Gastrocnemius medialis (tissue), 4 donors: ENCODE measurements at regions not wholly inside any gene's neighbourhood (a gene's known extent, or its start where the extent isn't known, plus 50 kb on each side); places are given as distances from the start of the nearest gene placed in this dataset.

Experiments used
- ATAC-seq, 2 donors: fragments of 150-250 bp; one replicate each; pipeline ENCODE4 v1.9.1; 2016
- DNase-seq, 2 donors: peaks; one replicate each; pipeline ENCODE4 v3.0.0-alpha.2; 2019
- H3K27ac ChIP-seq, 4 donors: fragments of 200-600 bp; sonication (generic); 1 replicate in 1 of 4; 2 replicates in 3 of 4; pipeline ENCODE4 v1.5.1; 2016 to 2018; ENCODE audit warnings: mild to moderate bottlenecking in 2 of 4, moderate library complexity in 1 of 4
- H3K27me3 ChIP-seq, 3 donors: fragments of 200-600 bp; sonication (generic) in 2 of 3; 1 replicate in 1 of 3; 2 replicates in 2 of 3; pipeline versions ENCODE4 v1.5.1 to v1.6.0; 2016 to 2019; ENCODE audit warnings: mild to moderate bottlenecking in 1 of 3, moderate library complexity in 1 of 3
- H3K36me3 ChIP-seq, 2 donors: fragments of 200-600 bp; sonication (generic) in 1 of 2; one replicate each; pipeline ENCODE4 v1.5.1; 2017 to 2018
- H3K4me1 ChIP-seq, 2 donors: fragments of 200-600 bp; sonication (generic) in 1 of 2; one replicate each; pipeline ENCODE4 v1.5.1; 2016 to 2017; ENCODE audit warnings: mild to moderate bottlenecking in 2 of 2
- H3K4me3 ChIP-seq, 4 donors: fragments of 200-600 bp; sonication (generic) in 3 of 4; 1 replicate in 1 of 4; 2 replicates in 3 of 4; pipeline ENCODE4 v1.5.1; 2016 to 2019; ENCODE audit warnings: mild to moderate bottlenecking in 2 of 4
- H3K9me3 ChIP-seq, 3 donors: fragments of 200-600 bp; sonication (generic) in 2 of 3; 1 replicate in 1 of 3; 2 replicates in 2 of 3; pipeline ENCODE4 v1.5.1; 2016 to 2019
- CTCF ChIP-seq, 5 experiments: fragments of 450-650 bp in 3 of 5; fragments of 200-600 bp in 2 of 5; sonication (generic) in 2 of 5; IDR thresholded peaks in 4 of 5; conservative IDR thresholded peaks in 1 of 5; 1 replicate in 4 of 5; 2 replicates in 1 of 5; pipeline ENCODE4 v1.5.1; 2016 to 2019; ENCODE audit warnings: antibody characterized with exemption in 5 of 5, mild to moderate bottlenecking in 3 of 5, moderate library complexity in 3 of 5
- POLR2A ChIP-seq, 2 donors: fragments of 450-650 bp; IDR thresholded peaks; one replicate each; pipeline ENCODE4 v1.6.1; 2017; ENCODE audit warnings: antibody characterized with exemption in 2 of 2, mild to moderate bottlenecking in 2 of 2, moderate library complexity in 2 of 2
- in situ Hi-C, 4 donors: fragments of 200-750 bp; cut with MboI; loops; one replicate each; pipeline versions ENCODE4 v1.15.0 to v1.8.0; 2017; ENCODE audit warnings: low sequenced_read_pairs in 4 of 4
- intact Hi-C: fragments of 100-400 bp; cut with DNase I; formaldehyde crosslinking; loops from one replicate; pipeline ENCODE4 v1.15.1; 2023; ENCODE audit warnings: low total_unique reads

DNA sequence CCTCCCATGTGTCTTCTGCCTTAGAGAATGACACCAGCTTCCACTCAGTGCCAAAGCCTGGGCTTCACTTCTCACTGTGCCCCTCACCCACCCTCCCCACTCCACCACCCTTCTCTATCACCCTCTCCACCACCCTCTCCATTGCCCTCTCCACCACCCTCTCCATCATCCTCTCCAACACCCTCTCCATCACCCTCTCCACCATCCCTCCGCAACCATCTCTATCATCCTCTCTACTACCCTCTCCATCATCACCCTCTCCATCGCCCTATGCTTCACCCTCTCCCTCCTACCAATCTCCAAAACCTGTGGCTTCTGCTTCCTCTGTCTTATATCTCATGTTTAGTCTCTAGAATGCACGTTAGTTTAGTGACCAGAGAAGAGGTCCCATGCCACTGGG is 91.0 kb upstream of the TMEM72 start:
- Histone ChIP-seq H3K9me3 (no peaks in the 10 kb centered on the region), H3K36me3 (no peaks in the 10 kb centered on the region), H3K27ac (no peak overlapping the region), H3K4me1 (no peaks in the 10 kb centered on the region), H3K4me3 (no peak overlapping the region), H3K27me3 (no peaks in the 10 kb centered on the region)
- in situ Hi-C loops (no loop called here), intact Hi-C loops (no loop called here)
- no peak for ATAC-seq
- DNase-seq, result no peak
- no peak for TF ChIP-seq CTCF (IDR thresholded peaks at IDR 0.05 in 4 of 5, conservative IDR thresholded peaks at IDR 0.05 in 1 of 5)
- no peak for TF ChIP-seq POLR2A (IDR thresholded peaks at IDR 0.05)

- in situ Hi-C loops, result no loop called here
- DNase-seq, result no peak
- TF ChIP-seq POLR2A (IDR thresholded peaks at IDR 0.05), result no peak
- no peak for TF ChIP-seq CTCF (IDR thresholded peaks at IDR 0.05 in 4 of 5, conservative IDR thresholded peaks at IDR 0.05 in 1 of 5)
Measured at GRCh38 chr10:44821290-44821689, 89.8 kb upstream of the TMEM72 start.

DNA sequence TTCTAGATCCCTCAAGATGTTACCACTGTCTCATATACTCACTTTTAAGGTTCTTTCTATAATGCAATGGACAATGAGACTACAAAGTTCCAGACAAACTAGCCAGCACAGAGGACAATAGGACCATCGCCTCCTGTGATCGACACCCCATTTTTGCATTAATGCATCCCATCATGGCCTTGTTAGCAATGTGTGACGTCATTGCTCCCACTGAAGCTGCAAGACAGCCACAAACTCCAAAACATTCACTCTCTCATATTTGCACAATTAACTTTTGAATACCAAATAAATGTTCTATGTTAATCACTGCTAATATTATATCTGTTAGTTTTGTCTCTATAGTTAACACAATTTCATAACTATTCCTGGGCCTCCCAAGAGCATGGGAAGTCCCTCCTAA is 88.8 kb upstream of the TMEM72 start:
- TF ChIP-seq CTCF (IDR thresholded peaks at IDR 0.05 in 4 of 5, conservative IDR thresholded peaks at IDR 0.05 in 1 of 5), result no peak
- TF ChIP-seq POLR2A (IDR thresholded peaks at IDR 0.05), result no peak
- ATAC-seq (no peak), DNase-seq (no peak)
- H3K4me1 ChIP-seq, result no peaks in the 10 kb centered on the region
- H3K36me3 ChIP-seq, result no peaks in the 10 kb centered on the region
- intact Hi-C loops (no loop called here), in situ Hi-C loops (no loop called here)
- H3K4me3 ChIP-seq, result no peak overlapping the region
- no peak overlapping the region for H3K27ac ChIP-seq
- no peaks in the 10 kb centered on the region for H3K27me3 ChIP-seq
- no peaks in the 10 kb centered on the region for H3K9me3 ChIP-seq

More at GRCh38 chr10:44821290-44821689, 89.8 kb upstream of the TMEM72 start:
- Histone ChIP-seq H3K9me3 (no peaks in the 10 kb centered on the region), H3K4me1 (no peaks in the 10 kb centered on the region), H3K27me3 (no peaks in the 10 kb centered on the region), H3K4me3 (no peak overlapping the region), H3K36me3 (no peaks in the 10 kb centered on the region), H3K27ac (no peak overlapping the region)
- no peak for ATAC-seq
- intact Hi-C loops, result no loop called here

GRCh38 chr10:44822966-44823365 is 88.2 kb upstream of the TMEM72 start:
- ATAC-seq (no peak), DNase-seq (no peak)
- in situ Hi-C loops, result no loop called here
- TF ChIP-seq POLR2A (IDR thresholded peaks at IDR 0.05) (no peak), CTCF (IDR thresholded peaks at IDR 0.05 in 4 of 5, conservative IDR thresholded peaks at IDR 0.05 in 1 of 5) (no peak)
- intact Hi-C loops, result no loop called here
- Histone ChIP-seq H3K9me3 (no peaks in the 10 kb centered on the region), H3K27ac (no peak overlapping the region), H3K4me3 (no peak overlapping the region), H3K36me3 (no peaks in the 10 kb centered on the region), H3K4me1 (no peaks in the 10 kb centered on the region), H3K27me3 (no peaks in the 10 kb centered on the region)

DNA sequence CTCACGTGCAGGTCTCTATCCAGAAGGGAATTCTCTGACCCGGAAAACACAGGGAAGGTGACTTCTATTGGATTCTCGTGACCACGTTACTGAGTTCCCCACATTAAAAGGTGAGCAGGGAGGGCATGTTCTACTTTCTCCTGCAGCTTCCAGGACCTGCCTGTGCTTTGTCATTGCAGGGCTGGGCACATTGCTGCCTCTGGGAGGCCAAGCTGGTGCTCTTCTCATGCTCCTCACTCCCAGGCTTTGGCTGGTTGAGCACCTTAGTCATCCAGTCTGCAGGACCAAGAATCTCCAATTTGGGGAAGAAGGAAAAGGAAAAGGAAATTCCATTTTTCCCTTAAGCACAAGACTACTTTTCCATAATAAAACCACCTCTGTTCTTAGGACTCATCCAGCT is 86.5 kb upstream of the TMEM72 start:
- DNase-seq (no peak), ATAC-seq (no peak)
- H3K27ac ChIP-seq, result no peak overlapping the region
- no peaks in the 10 kb centered on the region for H3K36me3 ChIP-seq
- no peak for TF ChIP-seq POLR2A (IDR thresholded peaks at IDR 0.05)
- TF ChIP-seq CTCF (IDR thresholded peaks at IDR 0.05 in 4 of 5, conservative IDR thresholded peaks at IDR 0.05 in 1 of 5), result no peak
- in situ Hi-C loops (no loop called here), intact Hi-C loops (no loop called here)
- no peak overlapping the region for H3K4me3 ChIP-seq
- no peaks in the 10 kb centered on the region for H3K27me3 ChIP-seq
- no peaks in the 10 kb centered on the region for H3K4me1 ChIP-seq
- H3K9me3 ChIP-seq, result no peaks in the 10 kb centered on the region
